ENCODE measurements at regions not wholly inside any gene's neighbourhood (a gene's known extent, or its start where the extent isn't known, plus 50 kb on each side); places are given as distances from the start of the nearest gene placed in this dataset.

DNA sequence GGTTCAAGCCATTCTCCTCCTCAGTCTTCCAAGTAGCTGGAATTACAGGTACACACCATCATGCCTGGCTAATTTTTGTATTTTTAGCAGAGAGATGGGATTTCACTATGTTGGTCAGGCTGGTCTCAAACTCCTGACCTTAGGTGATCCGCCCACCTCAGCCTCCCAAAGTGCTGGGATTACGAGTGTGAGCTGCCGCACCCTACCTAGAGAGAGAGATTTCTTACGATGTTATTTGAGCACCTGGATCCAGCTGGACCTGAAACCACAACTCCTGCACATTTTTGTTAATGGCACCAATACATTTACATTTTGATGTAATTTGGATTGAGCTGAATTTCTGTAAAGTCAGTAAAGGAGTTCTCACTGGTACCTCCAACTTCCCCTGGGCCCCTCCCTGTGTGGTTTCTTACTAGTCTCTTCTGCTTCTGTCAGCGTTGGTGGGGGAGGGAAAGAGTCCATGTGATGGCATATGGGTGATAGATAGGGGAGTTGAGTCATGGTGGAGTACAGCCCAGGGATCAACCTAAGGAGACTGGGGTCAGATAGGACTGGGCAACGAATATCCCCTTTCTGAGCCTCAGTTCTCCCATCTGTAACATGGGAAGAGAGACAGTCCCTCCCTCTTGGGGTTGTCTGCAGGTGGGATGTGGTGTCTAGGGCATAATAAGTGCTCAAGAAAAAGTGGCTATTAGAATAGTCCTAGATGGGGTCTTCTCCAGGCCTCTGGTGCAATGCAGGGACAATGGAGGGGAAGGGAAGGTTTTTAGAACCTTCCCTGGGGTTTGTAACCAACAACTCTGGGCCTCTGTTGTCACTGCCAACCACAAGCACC, 83.3 kb upstream of the MED13L start:
- Mint-ChIP-seq H3K36me3 (ENCODE audit: low read depth, unreplicated experiment) (no peaks in the 10 kb centered on the region), H3K4me1 (ENCODE audit: unreplicated experiment) (peaks cover 3% of the 10 kb centered on the region), H3K27ac (ENCODE audit: unreplicated experiment) (no peak overlapping the region), H3K9me3 (ENCODE audit: unreplicated experiment) (no peaks in the 10 kb centered on the region), H3K4me3 (ENCODE audit: unreplicated experiment) (no peak overlapping the region), H3K27me3 (ENCODE audit: unreplicated experiment) (peaks cover 2% of the 10 kb centered on the region)
- no peak for TF ChIP-seq CTCF (IDR thresholded peaks at IDR 0.05; ENCODE audit: unreplicated experiment)
- no peak for DNase-seq (ENCODE audit: low spot score)

GRCh38 chr12:116361414-116362223, 84.1 kb upstream of the MED13L start:
- DNase-seq (ENCODE audit: low spot score) = no peak
- H3K27ac Mint-ChIP-seq (ENCODE audit: unreplicated experiment) = no peak overlapping the region
- peaks cover 2% of the 10 kb centered on the region for H3K27me3 Mint-ChIP-seq (ENCODE audit: unreplicated experiment)
- no peaks in the 10 kb centered on the region for H3K9me3 Mint-ChIP-seq (ENCODE audit: unreplicated experiment)
- TF ChIP-seq CTCF (IDR thresholded peaks at IDR 0.05; ENCODE audit: unreplicated experiment) = no peak
- H3K4me3 Mint-ChIP-seq (ENCODE audit: unreplicated experiment) = no peak overlapping the region
- H3K4me1 Mint-ChIP-seq (ENCODE audit: unreplicated experiment) = peaks cover 3% of the 10 kb centered on the region
- no peaks in the 10 kb centered on the region for H3K36me3 Mint-ChIP-seq (ENCODE audit: low read depth, unreplicated experiment)

DNA sequence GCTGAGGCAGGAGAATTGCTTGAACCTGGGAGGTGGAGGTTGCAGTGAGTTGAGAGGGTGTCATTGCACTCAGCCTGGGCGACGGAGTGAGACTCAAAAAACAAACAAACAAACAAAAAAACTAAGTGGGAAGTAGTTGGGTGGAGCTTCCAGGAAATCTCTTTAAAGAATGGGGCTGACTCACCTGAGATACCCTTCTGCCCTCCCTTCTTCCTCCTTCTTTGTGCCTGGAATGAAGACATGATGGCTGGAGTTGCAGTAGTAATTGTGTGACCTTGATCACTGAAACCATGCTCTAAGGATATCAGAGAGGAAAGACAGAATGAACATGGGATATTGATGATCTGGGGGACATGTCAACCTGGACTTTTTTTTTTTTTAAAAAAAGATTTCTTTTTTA, 87.6 kb upstream of the MED13L start:
- Mint-ChIP-seq H3K27me3 (ENCODE audit: unreplicated experiment) (peaks cover 2% of the 10 kb centered on the region), H3K4me1 (ENCODE audit: unreplicated experiment) (peaks cover 7% of the 10 kb centered on the region), H3K9me3 (ENCODE audit: unreplicated experiment) (no peaks in the 10 kb centered on the region), H3K4me3 (ENCODE audit: unreplicated experiment) (no peak overlapping the region), H3K36me3 (ENCODE audit: low read depth, unreplicated experiment) (no peaks in the 10 kb centered on the region), H3K27ac (ENCODE audit: unreplicated experiment) (no peak overlapping the region)
- no peak for TF ChIP-seq CTCF (IDR thresholded peaks at IDR 0.05; ENCODE audit: unreplicated experiment)
- no peak for DNase-seq (ENCODE audit: low spot score)

- TF ChIP-seq CTCF (IDR thresholded peaks at IDR 0.05; ENCODE audit: unreplicated experiment) = no peak
These were observed 88.3 kb upstream of the MED13L start for GRCh38 chr12:116365606-116366455.

More at GRCh38 chr12:116365606-116366455, 88.3 kb upstream of the MED13L start:
- no peaks in the 10 kb centered on the region for H3K9me3 Mint-ChIP-seq (ENCODE audit: unreplicated experiment)
- H3K27me3 Mint-ChIP-seq (ENCODE audit: unreplicated experiment) = peaks cover 2% of the 10 kb centered on the region
- H3K4me3 Mint-ChIP-seq (ENCODE audit: unreplicated experiment) = no peak overlapping the region
- no peak for DNase-seq (ENCODE audit: low spot score)
- peaks cover 7% of the 10 kb centered on the region for H3K4me1 Mint-ChIP-seq (ENCODE audit: unreplicated experiment)
- H3K36me3 Mint-ChIP-seq (ENCODE audit: low read depth, unreplicated experiment) = no peaks in the 10 kb centered on the region
- no peak overlapping the region for H3K27ac Mint-ChIP-seq (ENCODE audit: unreplicated experiment)

All from endothelial cell (in vitro differentiated cells).